ENCODE measurements at regions not wholly inside any gene's neighbourhood (a gene's known extent, or its start where the extent isn't known, plus 50 kb on each side); places are given as distances from the start of the nearest gene placed in this dataset.

DNA sequence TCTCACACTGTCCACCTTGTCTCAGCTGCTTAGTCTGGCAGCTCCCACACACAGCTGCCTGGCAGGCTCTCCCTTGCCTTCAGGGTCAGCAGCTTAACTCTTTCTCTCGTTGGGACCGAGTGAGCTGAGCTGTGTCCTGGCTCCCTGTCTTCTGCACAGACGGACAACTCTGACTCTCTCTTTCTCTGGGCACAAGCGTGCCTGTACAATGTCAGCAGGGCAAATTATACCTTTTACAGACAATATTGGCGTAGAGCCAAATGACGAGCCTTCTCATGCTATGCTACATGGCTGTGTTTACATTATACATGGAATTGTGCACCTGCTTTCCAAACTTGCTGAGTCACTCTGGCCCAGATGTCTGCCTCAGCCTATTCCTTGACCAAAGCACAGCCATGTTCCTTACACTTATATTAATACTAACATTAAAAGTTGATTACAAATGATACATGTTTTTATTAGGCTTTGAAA is 188.6 kb downstream of the CYLC2 start:
- Histone ChIP-seq H3K79me1 (ENCODE audit: low read depth, low read length) (no peaks in the 10 kb centered on the region), H3K4me2 (ENCODE audit: insufficient read depth, low read length, poor library complexity, severe bottlenecking) (no peak overlapping the region), H3K36me3 (replicated peaks in 1 of 2; ENCODE audit: control insufficient read depth in 2 of 2, insufficient read depth in 2 of 2, low read length in 2 of 2) (no peaks in the 10 kb centered on the region), H3K4me3 (ENCODE audit: low read length in 2 of 2) (no peak overlapping the region), H4K91ac (ENCODE audit: low read depth, low read length, poor library complexity) (no peak overlapping the region), H2BK15ac (ENCODE audit: low read length) (no peak overlapping the region), H3K9me3 (replicated peaks in 1 of 2; ENCODE audit: control insufficient read depth in 2 of 2, insufficient read depth in 1 of 2, low read depth in 1 of 2, low read length in 2 of 2) (peaks cover 0 to 1% of the 10 kb centered on the region in 2 donors), H3K27me3 (ENCODE audit: control insufficient read depth in 3 of 3, insufficient read depth in 3 of 3, low read depth in 1 of 3, low read length in 3 of 3) (no peaks in the 10 kb centered on the region), H3K23ac (ENCODE audit: low read depth, low read length, poor library complexity) (no peak overlapping the region), H3K9ac (ENCODE audit: low read depth, low read length, poor library complexity) (no peak overlapping the region), H3K14ac (ENCODE audit: low read length) (no peak overlapping the region), H3K27ac (replicated peaks; ENCODE audit: low read length) (no peak overlapping the region), H2BK120ac (ENCODE audit: low read depth, low read length) (no peak overlapping the region), H2BK12ac (ENCODE audit: low read length) (no peak overlapping the region), H3K18ac (ENCODE audit: low read length) (no peak overlapping the region), H3K4me1 (ENCODE audit: control insufficient read depth in 2 of 2, insufficient read depth in 1 of 2, low read depth in 1 of 2, low read length in 2 of 2) (no peaks in the 10 kb centered on the region), H2BK5ac (ENCODE audit: low read length) (no peak overlapping the region), H2AK5ac (ENCODE audit: low read depth, low read length) (no peak overlapping the region), H4K8ac (ENCODE audit: low read depth, low read length) (no peak overlapping the region), H3K4ac (ENCODE audit: low read length) (no peak overlapping the region), H2AFZ (ENCODE audit: low read length) (no peak overlapping the region)
- WGBS, 2 donors (ENCODE audit: extremely low coverage in 2 of 2, insufficient read length in 2 of 2, insufficient replicate concordance in 1 of 2), result no CpG with 5 or more reads among the region's 6 CpGs
- no peak for DNase-seq (ENCODE audit: low spot score)

DNA sequence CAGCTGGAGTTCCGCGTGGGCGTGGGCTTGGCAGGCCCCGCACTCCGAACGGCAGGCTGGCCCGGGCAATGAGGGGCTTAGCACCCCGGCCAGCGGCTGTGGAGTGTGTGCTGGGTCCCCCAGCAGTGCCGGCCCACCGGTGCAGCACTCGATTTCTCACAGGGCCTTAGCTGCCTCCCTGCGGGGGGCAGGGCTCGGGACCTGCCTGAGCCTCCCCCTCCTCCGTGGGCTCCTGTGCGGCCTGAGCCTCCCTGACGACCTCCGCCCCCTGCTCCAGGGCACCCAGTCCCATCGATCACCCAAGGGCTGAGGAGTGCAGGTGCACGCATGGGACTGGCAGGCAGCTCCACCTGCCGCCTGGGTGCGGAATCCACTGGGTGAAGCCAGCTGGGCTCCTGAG is 191.8 kb downstream of the CYLC2 start:
- Histone ChIP-seq H3K4me1 (ENCODE audit: control insufficient read depth in 2 of 2, insufficient read depth in 1 of 2, low read depth in 1 of 2, low read length in 2 of 2) (no peaks in the 10 kb centered on the region), H4K8ac (ENCODE audit: low read depth, low read length) (no peak overlapping the region), H3K27me3 (ENCODE audit: control insufficient read depth in 3 of 3, insufficient read depth in 3 of 3, low read depth in 1 of 3, low read length in 3 of 3) (no peaks in the 10 kb centered on the region), H2AK5ac (ENCODE audit: low read depth, low read length) (no peak overlapping the region), H3K4me3 (ENCODE audit: low read length in 2 of 2) (no peak overlapping the region), H3K36me3 (replicated peaks in 1 of 2; ENCODE audit: control insufficient read depth in 2 of 2, insufficient read depth in 2 of 2, low read length in 2 of 2) (no peaks in the 10 kb centered on the region), H3K79me1 (ENCODE audit: low read depth, low read length) (no peaks in the 10 kb centered on the region), H3K18ac (ENCODE audit: low read length) (no peak overlapping the region), H3K4ac (ENCODE audit: low read length) (no peak overlapping the region), H2BK12ac (ENCODE audit: low read length) (no peak overlapping the region), H3K4me2 (ENCODE audit: insufficient read depth, low read length, poor library complexity, severe bottlenecking) (no peak overlapping the region), H2BK5ac (ENCODE audit: low read length) (no peak overlapping the region), H3K23ac (ENCODE audit: low read depth, low read length, poor library complexity) (no peak overlapping the region), H2AFZ (ENCODE audit: low read length) (no peak overlapping the region), H3K9ac (ENCODE audit: low read depth, low read length, poor library complexity) (no peak overlapping the region), H4K91ac (ENCODE audit: low read depth, low read length, poor library complexity) (no peak overlapping the region), H3K27ac (replicated peaks; ENCODE audit: low read length) (no peak overlapping the region), H2BK120ac (ENCODE audit: low read depth, low read length) (no peak overlapping the region), H3K9me3 (replicated peaks in 1 of 2; ENCODE audit: control insufficient read depth in 2 of 2, insufficient read depth in 1 of 2, low read depth in 1 of 2, low read length in 2 of 2) (peaks cover 0 to 1% of the 10 kb centered on the region in 2 donors), H3K14ac (ENCODE audit: low read length) (no peak overlapping the region), H2BK15ac (ENCODE audit: low read length) (no peak overlapping the region)
- WGBS, 2 donors (ENCODE audit: extremely low coverage in 2 of 2, insufficient read length in 2 of 2, insufficient replicate concordance in 1 of 2), result no CpG with 5 or more reads among the region's 22 CpGs
- DNase-seq (ENCODE audit: low spot score), result no peak

DNA sequence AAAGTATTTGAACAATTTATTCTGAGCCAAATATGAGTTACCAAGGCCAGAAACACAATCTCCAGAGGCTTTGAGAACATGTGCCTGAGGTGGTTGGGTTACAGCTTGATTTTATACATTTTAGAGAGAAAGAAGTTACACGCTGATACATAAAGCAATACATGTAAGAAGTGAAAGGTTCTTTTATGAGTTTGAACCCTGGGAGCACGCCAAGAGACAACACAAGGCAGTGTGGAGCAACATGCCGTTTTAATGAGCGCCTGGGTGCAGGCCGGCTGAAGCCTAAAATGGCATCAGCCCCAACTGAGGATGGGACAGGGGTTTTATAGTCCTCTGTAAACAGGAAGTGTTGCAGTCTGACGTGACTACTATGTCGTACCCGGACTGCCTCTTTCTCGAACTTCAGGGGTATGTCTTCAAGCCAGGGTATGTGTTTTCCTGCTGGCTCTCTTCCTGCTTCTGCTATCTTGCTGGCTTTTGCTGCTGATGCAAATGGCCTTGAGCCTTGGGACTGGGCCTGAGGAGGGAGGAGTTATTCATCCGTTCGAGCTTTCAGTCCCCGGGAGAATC is 193.7 kb downstream of the CYLC2 start:
- Histone ChIP-seq H3K27me3 (ENCODE audit: control insufficient read depth in 3 of 3, insufficient read depth in 3 of 3, low read depth in 1 of 3, low read length in 3 of 3) (no peaks in the 10 kb centered on the region), H3K18ac (ENCODE audit: low read length) (no peak overlapping the region), H4K8ac (ENCODE audit: low read depth, low read length) (no peak overlapping the region), H2AK5ac (ENCODE audit: low read depth, low read length) (no peak overlapping the region), H2BK12ac (ENCODE audit: low read length) (no peak overlapping the region), H3K9ac (ENCODE audit: low read depth, low read length, poor library complexity) (no peak overlapping the region), H2BK5ac (ENCODE audit: low read length) (no peak overlapping the region), H2BK15ac (ENCODE audit: low read length) (no peak overlapping the region), H3K4ac (ENCODE audit: low read length) (no peak overlapping the region), H2AFZ (ENCODE audit: low read length) (no peak overlapping the region), H3K4me3 (ENCODE audit: low read length in 2 of 2) (no peak overlapping the region), H3K14ac (ENCODE audit: low read length) (no peak overlapping the region), H3K27ac (replicated peaks; ENCODE audit: low read length) (no peak overlapping the region), H4K91ac (ENCODE audit: low read depth, low read length, poor library complexity) (no peak overlapping the region), H2BK120ac (ENCODE audit: low read depth, low read length) (no peak overlapping the region), H3K79me1 (ENCODE audit: low read depth, low read length) (no peaks in the 10 kb centered on the region), H3K4me1 (ENCODE audit: control insufficient read depth in 2 of 2, insufficient read depth in 1 of 2, low read depth in 1 of 2, low read length in 2 of 2) (no peaks in the 10 kb centered on the region), H3K9me3 (replicated peaks in 1 of 2; ENCODE audit: control insufficient read depth in 2 of 2, insufficient read depth in 1 of 2, low read depth in 1 of 2, low read length in 2 of 2) (no peaks in the 10 kb centered on the region), H3K23ac (ENCODE audit: low read depth, low read length, poor library complexity) (no peak overlapping the region), H3K4me2 (ENCODE audit: insufficient read depth, low read length, poor library complexity, severe bottlenecking) (no peak overlapping the region), H3K36me3 (replicated peaks in 1 of 2; ENCODE audit: control insufficient read depth in 2 of 2, insufficient read depth in 2 of 2, low read length in 2 of 2) (no peaks in the 10 kb centered on the region)
- DNase-seq (ENCODE audit: low spot score), result no peak
- WGBS, 2 donors (ENCODE audit: extremely low coverage in 2 of 2, insufficient read length in 2 of 2, insufficient replicate concordance in 1 of 2), result no CpG with 5 or more reads among the region's 12 CpGs

DNA sequence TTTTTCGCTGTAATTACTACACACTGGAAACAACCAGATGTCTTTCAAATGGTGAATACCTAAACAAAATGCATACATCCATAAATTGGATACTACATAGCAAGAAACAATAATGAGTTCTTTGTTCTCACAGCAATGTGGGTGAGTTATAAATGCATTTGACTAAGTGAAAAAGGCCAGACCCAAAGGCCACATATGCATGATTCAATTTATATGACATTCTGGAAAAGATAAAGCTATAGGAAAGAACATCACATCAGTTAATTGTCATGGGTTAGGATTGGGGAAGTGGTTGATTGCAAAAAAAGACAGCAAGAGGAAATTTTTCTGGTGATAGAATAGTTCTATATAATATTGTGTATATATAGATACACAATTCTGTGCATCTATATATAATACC is 198.9 kb downstream of the CYLC2 start:
- Histone ChIP-seq H3K4me3 (ENCODE audit: low read length in 2 of 2) (no peak overlapping the region), H3K4ac (ENCODE audit: low read length) (no peak overlapping the region), H3K27me3 (ENCODE audit: control insufficient read depth in 3 of 3, insufficient read depth in 3 of 3, low read depth in 1 of 3, low read length in 3 of 3) (no peaks in the 10 kb centered on the region), H2AK5ac (ENCODE audit: low read depth, low read length) (no peak overlapping the region), H3K27ac (replicated peaks; ENCODE audit: low read length) (no peak overlapping the region), H3K79me1 (ENCODE audit: low read depth, low read length) (no peaks in the 10 kb centered on the region), H2BK5ac (ENCODE audit: low read length) (no peak overlapping the region), H2BK12ac (ENCODE audit: low read length) (no peak overlapping the region), H3K4me1 (ENCODE audit: control insufficient read depth in 2 of 2, insufficient read depth in 1 of 2, low read depth in 1 of 2, low read length in 2 of 2) (no peaks in the 10 kb centered on the region), H3K4me2 (ENCODE audit: insufficient read depth, low read length, poor library complexity, severe bottlenecking) (no peak overlapping the region), H4K91ac (ENCODE audit: low read depth, low read length, poor library complexity) (no peak overlapping the region), H3K9ac (ENCODE audit: low read depth, low read length, poor library complexity) (no peak overlapping the region), H4K8ac (ENCODE audit: low read depth, low read length) (no peak overlapping the region), H3K18ac (ENCODE audit: low read length) (no peak overlapping the region), H2BK120ac (ENCODE audit: low read depth, low read length) (no peak overlapping the region), H2AFZ (ENCODE audit: low read length) (no peak overlapping the region), H3K14ac (ENCODE audit: low read length) (no peak overlapping the region), H2BK15ac (ENCODE audit: low read length) (no peak overlapping the region), H3K36me3 (replicated peaks in 1 of 2; ENCODE audit: control insufficient read depth in 2 of 2, insufficient read depth in 2 of 2, low read length in 2 of 2) (no peaks in the 10 kb centered on the region), H3K9me3 (replicated peaks in 1 of 2; ENCODE audit: control insufficient read depth in 2 of 2, insufficient read depth in 1 of 2, low read depth in 1 of 2, low read length in 2 of 2) (no peaks in the 10 kb centered on the region), H3K23ac (ENCODE audit: low read depth, low read length, poor library complexity) (no peak overlapping the region)
- WGBS, 2 donors (ENCODE audit: extremely low coverage in 2 of 2, insufficient read length in 2 of 2, insufficient replicate concordance in 1 of 2), result no CpG with 5 or more reads among the region's 1 CpG
- DNase-seq (ENCODE audit: low spot score), result no peak
